RWPE2 (cell line): ENCODE measurements at regions not wholly inside any gene's neighbourhood (a gene's known extent, or its start where the extent isn't known, plus 50 kb on each side); places are given as distances from the start of the nearest gene placed in this dataset.

Experiments
- ATAC-seq: fragments of 200-7000 bp; cut with Tn5 transposase; 3 replicates; pipeline ENCODE4 v1.9.1; 2021; ENCODE audit warnings: low read depth
- DNase-seq: peaks from one replicate; pipeline ENCODE4 v3.0.0-alpha.2; 2020; ENCODE audit warnings: low spot score
- H3K27ac ChIP-seq: fragments of 450-650 bp; 2 replicates; pipeline ENCODE4 v1.5.1; 2017; ENCODE audit warnings: mild to moderate bottlenecking; ENCODE audit not compliant: poor library complexity, severe bottlenecking
- H3K27me3 ChIP-seq: fragments of 250-450 bp; sonication (Bioruptor Pico); 2 replicates; pipeline ENCODE4 v1.5.1; 2021; ENCODE audit warnings: mild to moderate bottlenecking, moderate library complexity; ENCODE audit not compliant: insufficient read depth, poor library complexity, severe bottlenecking
- H3K36me3 ChIP-seq: fragments of 250-450 bp; sonication (Bioruptor Pico); 2 replicates; pipeline ENCODE4 v1.5.1; 2020; ENCODE audit warnings: low read depth, mild to moderate bottlenecking, moderate library complexity
- H3K4me1 ChIP-seq: fragments of 250-450 bp; sonication (Bioruptor Pico); 2 replicates; pipeline ENCODE4 v1.5.1; 2021; ENCODE audit warnings: mild to moderate bottlenecking, moderate library complexity; ENCODE audit not compliant: insufficient read depth, poor library complexity, severe bottlenecking
- H3K4me3 ChIP-seq: fragments of 250-450 bp; sonication (Bioruptor Pico); 2 replicates; pipeline ENCODE4 v1.5.1; 2021; ENCODE audit warnings: mild to moderate bottlenecking, moderate library complexity; ENCODE audit not compliant: severe bottlenecking
- H3K9me3 ChIP-seq: fragments of 250-450 bp; sonication (Bioruptor Pico); 2 replicates; pipeline ENCODE4 v1.5.1; 2021; ENCODE audit warnings: mild to moderate bottlenecking, moderate library complexity; ENCODE audit not compliant: severe bottlenecking
- TF ChIP-seq, protein P1 (sequence below): fragments of 450-650 bp; IDR thresholded peaks from one replicate; pipeline ENCODE4 v1.5.1; 2017; ENCODE audit warnings: mild to moderate bottlenecking, moderate library complexity; ENCODE audit not compliant: poor library complexity, severe bottlenecking

DNA sequence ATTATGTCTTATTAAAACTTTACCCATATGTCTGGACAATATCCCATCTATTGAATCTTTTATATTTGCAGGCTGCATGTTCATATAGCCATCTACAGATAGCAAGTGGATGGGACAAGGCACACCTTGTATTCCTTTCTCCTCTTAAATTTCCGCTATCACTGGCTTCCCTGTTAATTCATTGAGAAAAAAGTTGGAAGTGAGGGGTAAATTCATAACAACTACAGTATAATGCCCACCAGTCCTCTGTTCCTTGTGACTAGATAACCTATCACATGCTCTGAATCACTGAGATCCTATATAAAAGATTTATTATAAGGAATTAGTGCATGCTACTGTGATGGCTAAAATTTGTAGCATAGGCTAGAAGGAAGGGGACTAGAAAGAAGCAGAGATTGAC lies 1005.8 kb upstream of the ATXN8OS start:
- TF ChIP-seq, protein P1, sequence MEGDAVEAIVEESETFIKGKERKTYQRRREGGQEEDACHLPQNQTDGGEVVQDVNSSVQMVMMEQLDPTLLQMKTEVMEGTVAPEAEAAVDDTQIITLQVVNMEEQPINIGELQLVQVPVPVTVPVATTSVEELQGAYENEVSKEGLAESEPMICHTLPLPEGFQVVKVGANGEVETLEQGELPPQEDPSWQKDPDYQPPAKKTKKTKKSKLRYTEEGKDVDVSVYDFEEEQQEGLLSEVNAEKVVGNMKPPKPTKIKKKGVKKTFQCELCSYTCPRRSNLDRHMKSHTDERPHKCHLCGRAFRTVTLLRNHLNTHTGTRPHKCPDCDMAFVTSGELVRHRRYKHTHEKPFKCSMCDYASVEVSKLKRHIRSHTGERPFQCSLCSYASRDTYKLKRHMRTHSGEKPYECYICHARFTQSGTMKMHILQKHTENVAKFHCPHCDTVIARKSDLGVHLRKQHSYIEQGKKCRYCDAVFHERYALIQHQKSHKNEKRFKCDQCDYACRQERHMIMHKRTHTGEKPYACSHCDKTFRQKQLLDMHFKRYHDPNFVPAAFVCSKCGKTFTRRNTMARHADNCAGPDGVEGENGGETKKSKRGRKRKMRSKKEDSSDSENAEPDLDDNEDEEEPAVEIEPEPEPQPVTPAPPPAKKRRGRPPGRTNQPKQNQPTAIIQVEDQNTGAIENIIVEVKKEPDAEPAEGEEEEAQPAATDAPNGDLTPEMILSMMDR = no peak
- no peaks in the 10 kb centered on the region for H3K4me1 ChIP-seq
- H3K27ac ChIP-seq = no peak overlapping the region
- no peaks in the 10 kb centered on the region for H3K9me3 ChIP-seq
- no peak overlapping the region for H3K4me3 ChIP-seq
- H3K36me3 ChIP-seq = no peaks in the 10 kb centered on the region
- DNase-seq = no peak
- H3K27me3 ChIP-seq = no peaks in the 10 kb centered on the region
- ATAC-seq = no peak

DNA sequence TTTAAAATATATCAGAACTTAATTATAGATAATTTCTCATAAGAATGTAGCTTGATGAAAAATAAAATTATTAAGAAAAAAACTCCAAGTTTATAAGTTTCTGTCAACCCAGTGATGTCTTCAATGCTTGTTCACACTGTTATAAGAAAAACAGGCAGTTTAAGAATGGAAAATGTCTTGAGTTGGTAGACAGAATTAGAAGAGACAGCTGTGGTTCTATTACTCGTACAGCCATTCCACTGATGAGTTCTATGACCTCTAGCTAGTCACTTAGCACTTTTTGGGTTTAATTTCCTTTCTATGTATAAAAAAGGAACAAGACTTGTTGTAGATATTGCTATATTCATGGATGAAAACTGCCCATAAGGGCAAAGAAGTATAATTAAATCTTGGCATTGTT lies 1013.1 kb upstream of the ATXN8OS start:
- Histone ChIP-seq H3K27me3 (no peaks in the 10 kb centered on the region), H3K27ac (no peak overlapping the region), H3K4me1 (no peaks in the 10 kb centered on the region), H3K4me3 (no peak overlapping the region), H3K9me3 (no peaks in the 10 kb centered on the region), H3K36me3 (no peaks in the 10 kb centered on the region)
- DNase-seq = no peak
- TF ChIP-seq, protein P1 = no peak
- no peak for ATAC-seq

DNA sequence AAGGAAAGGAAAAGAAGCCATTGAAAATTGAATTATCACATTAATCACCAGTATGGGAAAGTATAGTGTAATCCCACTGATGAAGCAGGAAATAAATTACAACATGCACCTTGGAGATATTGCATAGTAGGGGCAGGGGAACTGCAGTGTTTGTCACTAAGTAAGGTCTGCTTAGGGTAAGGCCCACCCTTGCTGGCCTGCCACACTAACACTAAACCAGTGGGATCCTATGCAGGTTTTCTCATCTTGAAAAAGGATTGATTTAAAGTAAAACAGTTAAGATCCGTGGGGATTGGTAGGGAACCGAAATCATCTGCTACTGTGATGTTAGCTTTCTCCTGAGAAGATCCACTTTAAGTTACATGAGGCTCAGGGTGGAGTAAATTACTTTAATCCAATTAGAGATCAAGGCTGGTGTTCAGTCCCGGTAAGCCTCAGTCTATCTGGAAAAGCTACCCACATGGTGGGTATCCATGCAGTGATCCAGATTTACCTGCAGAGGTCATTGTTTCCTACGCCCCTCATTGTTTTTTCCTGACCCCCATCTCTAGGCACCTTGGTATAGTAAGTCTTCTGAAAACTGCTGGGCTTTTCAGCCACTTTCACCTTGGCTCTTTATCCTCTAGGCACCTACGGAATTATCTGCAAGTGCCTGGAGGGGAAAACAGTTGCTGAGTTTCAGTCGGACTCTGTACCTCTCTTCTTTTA lies 1014.9 kb upstream of the ATXN8OS start:
- no peaks in the 10 kb centered on the region for H3K4me1 ChIP-seq
- DNase-seq (no peak), ATAC-seq (no peak)
- H3K36me3 ChIP-seq = no peaks in the 10 kb centered on the region
- no peak overlapping the region for H3K27ac ChIP-seq
- no peak overlapping the region for H3K4me3 ChIP-seq
- H3K27me3 ChIP-seq = no peaks in the 10 kb centered on the region
- TF ChIP-seq, protein P1 = no peak
- no peaks in the 10 kb centered on the region for H3K9me3 ChIP-seq

DNA sequence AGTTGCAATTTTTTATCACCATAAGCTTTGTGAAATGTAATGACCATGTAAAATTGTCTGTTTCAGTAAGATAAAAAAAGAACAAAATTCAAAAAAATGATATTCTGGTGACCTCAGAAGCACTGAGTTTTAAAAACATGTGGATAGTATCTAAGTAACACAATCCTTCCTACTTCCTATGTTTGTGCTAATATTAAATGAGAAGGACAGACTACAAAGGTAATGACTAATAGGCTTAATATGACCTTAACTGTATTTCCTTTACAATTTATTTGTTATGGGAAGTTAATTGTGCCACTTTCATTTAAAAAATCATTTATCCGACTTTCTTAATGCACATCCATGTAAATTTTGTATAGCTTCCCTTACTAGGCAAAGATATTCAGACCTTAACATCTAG lies 1030.4 kb upstream of the ATXN8OS start:
- Histone ChIP-seq H3K4me1 (no peaks in the 10 kb centered on the region), H3K27ac (no peak overlapping the region), H3K9me3 (no peaks in the 10 kb centered on the region), H3K27me3 (no peaks in the 10 kb centered on the region), H3K4me3 (no peak overlapping the region), H3K36me3 (no peaks in the 10 kb centered on the region)
- TF ChIP-seq, protein P1 = no peak
- DNase-seq (no peak), ATAC-seq (no peak)

DNA sequence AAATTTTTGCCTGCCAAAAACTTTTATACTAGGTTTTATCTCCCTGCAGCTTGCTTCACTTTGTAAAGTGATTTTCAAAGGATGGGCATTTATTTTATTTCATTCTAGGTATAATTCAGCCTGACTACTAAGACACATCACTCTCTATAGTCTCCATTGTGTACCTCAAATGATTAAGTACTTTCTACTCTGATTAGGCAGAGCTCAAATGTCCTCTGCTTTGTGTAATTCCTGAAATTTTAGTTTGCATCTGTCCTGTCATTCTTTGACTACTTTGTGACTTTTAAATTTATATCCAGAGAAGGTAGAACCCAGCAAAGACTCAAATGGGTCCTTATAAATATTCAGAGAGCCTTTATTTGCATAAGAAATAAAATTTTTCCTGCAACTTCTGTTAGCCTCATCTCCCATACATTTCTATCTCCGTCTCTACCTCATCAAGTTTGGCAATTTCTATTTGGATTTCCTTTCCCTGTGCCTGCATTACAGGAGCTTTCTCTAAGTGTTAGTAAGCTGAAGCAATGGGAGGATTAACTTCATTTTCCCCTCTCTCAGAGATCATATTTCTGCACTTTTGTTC lies 1038.0 kb upstream of the ATXN8OS start:
- no peak for ATAC-seq
- Histone ChIP-seq H3K27ac (no peak overlapping the region), H3K4me3 (no peak overlapping the region), H3K36me3 (no peaks in the 10 kb centered on the region), H3K9me3 (no peaks in the 10 kb centered on the region), H3K4me1 (no peaks in the 10 kb centered on the region), H3K27me3 (no peaks in the 10 kb centered on the region)
- TF ChIP-seq, protein P1 = no peak
- DNase-seq = no peak
